ENCODE measurements at regions not wholly inside any gene's neighbourhood (a gene's known extent, or its start where the extent isn't known, plus 50 kb on each side); places are given as distances from the start of the nearest gene placed in this dataset.

DNA sequence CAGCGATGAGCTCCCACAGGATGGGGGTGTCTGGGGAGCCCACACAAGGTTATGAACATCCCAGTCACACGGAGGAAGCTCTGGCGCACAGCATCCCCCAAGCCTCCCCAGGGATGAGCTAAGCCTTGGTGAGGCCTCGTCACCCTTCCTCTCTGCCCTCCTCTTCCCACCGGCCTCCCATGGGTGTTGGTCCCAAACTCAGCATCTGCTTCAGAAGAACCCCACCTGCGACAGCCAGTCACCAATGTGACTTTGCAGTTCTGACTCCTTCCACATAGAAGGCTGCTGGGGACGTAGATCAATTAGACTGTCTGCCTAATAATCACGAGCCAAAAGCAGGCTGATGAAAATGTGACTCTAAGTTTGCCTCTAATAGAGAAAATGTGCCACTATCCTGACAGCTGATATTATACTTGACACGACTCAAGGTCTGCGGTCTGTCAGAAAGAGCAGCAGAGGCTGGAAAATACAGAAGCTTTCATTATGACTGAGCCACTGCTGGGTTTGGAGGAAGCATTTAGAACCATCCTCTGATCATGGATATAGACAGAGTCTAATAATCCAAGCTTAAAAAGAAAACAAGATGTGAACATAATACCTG, 116.0 kb upstream of the PFKP start:
- WGBS (ENCODE audit: low lambda C conversion rate, missing lambda C conversion rate) = 90% methylated on average over 10 of the region's 10 CpGs
- Histone ChIP-seq H3K27ac (no peak overlapping the region), H2AFZ (no peak overlapping the region), H3K27me3 (no peaks in the 10 kb centered on the region), H3K4me3 (no peak overlapping the region), H3K4me1 (ENCODE audit: insufficient read depth) (no peaks in the 10 kb centered on the region), H3K36me3 (replicated peaks; ENCODE audit: insufficient read depth, low read depth) (no peaks in the 10 kb centered on the region), H3K9me2 (replicated peaks; ENCODE audit: insufficient read depth) (no peaks in the 10 kb centered on the region), H3K4me2 (no peak overlapping the region), H3K9me3 (ENCODE audit: low read depth) (no peaks in the 10 kb centered on the region), H3K79me2 (no peaks in the 10 kb centered on the region), H4K20me1 (ENCODE audit: insufficient read depth, poor library complexity, severe bottlenecking) (no peaks in the 10 kb centered on the region)
- TF ChIP-seq EZH2 (IDR thresholded peaks at IDR 0.05; ENCODE audit: borderline replicate concordance) (no peak), EZH2phosphoT487 (IDR thresholded peaks at IDR 0.05; ENCODE audit: low read depth, severe bottlenecking, unreplicated experiment) (no peak)
- TF ChIP-seq, protein P1, sequence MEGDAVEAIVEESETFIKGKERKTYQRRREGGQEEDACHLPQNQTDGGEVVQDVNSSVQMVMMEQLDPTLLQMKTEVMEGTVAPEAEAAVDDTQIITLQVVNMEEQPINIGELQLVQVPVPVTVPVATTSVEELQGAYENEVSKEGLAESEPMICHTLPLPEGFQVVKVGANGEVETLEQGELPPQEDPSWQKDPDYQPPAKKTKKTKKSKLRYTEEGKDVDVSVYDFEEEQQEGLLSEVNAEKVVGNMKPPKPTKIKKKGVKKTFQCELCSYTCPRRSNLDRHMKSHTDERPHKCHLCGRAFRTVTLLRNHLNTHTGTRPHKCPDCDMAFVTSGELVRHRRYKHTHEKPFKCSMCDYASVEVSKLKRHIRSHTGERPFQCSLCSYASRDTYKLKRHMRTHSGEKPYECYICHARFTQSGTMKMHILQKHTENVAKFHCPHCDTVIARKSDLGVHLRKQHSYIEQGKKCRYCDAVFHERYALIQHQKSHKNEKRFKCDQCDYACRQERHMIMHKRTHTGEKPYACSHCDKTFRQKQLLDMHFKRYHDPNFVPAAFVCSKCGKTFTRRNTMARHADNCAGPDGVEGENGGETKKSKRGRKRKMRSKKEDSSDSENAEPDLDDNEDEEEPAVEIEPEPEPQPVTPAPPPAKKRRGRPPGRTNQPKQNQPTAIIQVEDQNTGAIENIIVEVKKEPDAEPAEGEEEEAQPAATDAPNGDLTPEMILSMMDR (IDR thresholded peaks at IDR 0.05; ENCODE audit: poor library complexity) = no peak
- DNase-seq (ENCODE audit: low spot score) = no peak

DNA sequence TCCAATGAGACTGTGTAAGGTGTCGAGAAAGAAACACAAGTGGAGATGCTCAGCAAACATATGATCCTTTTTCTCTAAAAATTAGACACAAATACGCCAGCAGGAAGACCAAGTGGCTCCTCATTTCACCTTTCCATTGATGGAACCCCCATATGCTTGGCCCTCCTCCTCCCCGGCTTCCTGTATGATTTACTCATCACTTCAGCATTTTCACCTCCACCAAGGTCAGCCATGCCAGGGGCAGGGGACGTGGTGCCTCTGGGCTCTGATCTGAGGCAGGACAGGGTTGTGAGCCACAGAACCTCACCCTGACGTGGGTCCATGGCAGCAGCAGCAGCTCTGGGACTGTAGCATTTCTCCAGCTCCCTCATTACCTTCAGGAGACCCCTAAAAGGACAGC, 116.8 kb upstream of the PFKP start:
- Histone ChIP-seq H3K4me3 (no peak overlapping the region), H3K36me3 (replicated peaks; ENCODE audit: insufficient read depth, low read depth) (no peaks in the 10 kb centered on the region), H4K20me1 (ENCODE audit: insufficient read depth, poor library complexity, severe bottlenecking) (no peaks in the 10 kb centered on the region), H2AFZ (no peak overlapping the region), H3K27ac (no peak overlapping the region), H3K4me1 (ENCODE audit: insufficient read depth) (no peaks in the 10 kb centered on the region), H3K27me3 (no peaks in the 10 kb centered on the region), H3K9me3 (ENCODE audit: low read depth) (no peaks in the 10 kb centered on the region), H3K4me2 (no peak overlapping the region), H3K9me2 (replicated peaks; ENCODE audit: insufficient read depth) (no peaks in the 10 kb centered on the region), H3K79me2 (no peaks in the 10 kb centered on the region)
- WGBS (ENCODE audit: low lambda C conversion rate, missing lambda C conversion rate) = 90% methylated on average over 5 of the region's 5 CpGs
- no peak for DNase-seq (ENCODE audit: low spot score)
- TF ChIP-seq, protein P1 (IDR thresholded peaks at IDR 0.05; ENCODE audit: poor library complexity) = no peak
- TF ChIP-seq EZH2 (IDR thresholded peaks at IDR 0.05; ENCODE audit: borderline replicate concordance) = no peak
- no peak for TF ChIP-seq EZH2phosphoT487 (IDR thresholded peaks at IDR 0.05; ENCODE audit: low read depth, severe bottlenecking, unreplicated experiment)

DNA sequence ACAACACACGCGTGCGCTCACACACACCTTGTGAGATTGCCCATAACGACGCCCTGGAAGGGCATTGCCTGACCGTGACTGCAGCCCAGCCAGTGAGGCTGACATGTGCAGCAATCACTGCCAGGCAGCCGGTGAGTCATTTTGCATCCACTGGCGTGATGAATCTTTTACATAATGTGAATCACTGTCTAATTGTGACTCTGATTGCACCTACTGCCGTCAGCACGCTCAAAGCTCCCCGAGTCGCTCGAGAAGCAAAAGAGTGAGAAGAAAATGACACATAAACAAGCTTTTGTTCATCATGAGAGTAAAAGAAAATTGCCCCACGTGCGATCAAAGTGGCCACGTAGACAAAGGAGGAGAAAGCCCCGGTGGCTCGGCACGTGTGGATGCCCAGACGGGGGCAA, 117.4 kb upstream of the PFKP start:
- Histone ChIP-seq H3K27ac (no peak overlapping the region), H3K4me3 (no peak overlapping the region), H3K27me3 (no peaks in the 10 kb centered on the region), H3K79me2 (no peaks in the 10 kb centered on the region), H3K4me1 (ENCODE audit: insufficient read depth) (no peaks in the 10 kb centered on the region), H2AFZ (no peak overlapping the region), H3K9me2 (replicated peaks; ENCODE audit: insufficient read depth) (no peaks in the 10 kb centered on the region), H3K36me3 (replicated peaks; ENCODE audit: insufficient read depth, low read depth) (no peaks in the 10 kb centered on the region), H3K4me2 (no peak overlapping the region), H4K20me1 (ENCODE audit: insufficient read depth, poor library complexity, severe bottlenecking) (no peaks in the 10 kb centered on the region), H3K9me3 (ENCODE audit: low read depth) (no peaks in the 10 kb centered on the region)
- TF ChIP-seq EZH2phosphoT487 (IDR thresholded peaks at IDR 0.05; ENCODE audit: low read depth, severe bottlenecking, unreplicated experiment) = no peak
- TF ChIP-seq EZH2 (IDR thresholded peaks at IDR 0.05; ENCODE audit: borderline replicate concordance) = no peak
- TF ChIP-seq, protein P1 (IDR thresholded peaks at IDR 0.05; ENCODE audit: poor library complexity) = no peak
- DNase-seq (ENCODE audit: low spot score) = no peak
- WGBS (ENCODE audit: low lambda C conversion rate, missing lambda C conversion rate) = 88% methylated on average over 20 of the region's 20 CpGs
